Fibroblast of the conjunctiva (primary cell): ENCODE measurements at regions not wholly inside any gene's neighbourhood (a gene's known extent, or its start where the extent isn't known, plus 50 kb on each side); places are given as distances from the start of the nearest gene placed in this dataset.

ENCODE experiments used
- DNase-seq: peaks from one replicate; pipeline ENCODE4 v3.0.0-alpha.2; 2010; ENCODE audit warnings: low read depth

DNA sequence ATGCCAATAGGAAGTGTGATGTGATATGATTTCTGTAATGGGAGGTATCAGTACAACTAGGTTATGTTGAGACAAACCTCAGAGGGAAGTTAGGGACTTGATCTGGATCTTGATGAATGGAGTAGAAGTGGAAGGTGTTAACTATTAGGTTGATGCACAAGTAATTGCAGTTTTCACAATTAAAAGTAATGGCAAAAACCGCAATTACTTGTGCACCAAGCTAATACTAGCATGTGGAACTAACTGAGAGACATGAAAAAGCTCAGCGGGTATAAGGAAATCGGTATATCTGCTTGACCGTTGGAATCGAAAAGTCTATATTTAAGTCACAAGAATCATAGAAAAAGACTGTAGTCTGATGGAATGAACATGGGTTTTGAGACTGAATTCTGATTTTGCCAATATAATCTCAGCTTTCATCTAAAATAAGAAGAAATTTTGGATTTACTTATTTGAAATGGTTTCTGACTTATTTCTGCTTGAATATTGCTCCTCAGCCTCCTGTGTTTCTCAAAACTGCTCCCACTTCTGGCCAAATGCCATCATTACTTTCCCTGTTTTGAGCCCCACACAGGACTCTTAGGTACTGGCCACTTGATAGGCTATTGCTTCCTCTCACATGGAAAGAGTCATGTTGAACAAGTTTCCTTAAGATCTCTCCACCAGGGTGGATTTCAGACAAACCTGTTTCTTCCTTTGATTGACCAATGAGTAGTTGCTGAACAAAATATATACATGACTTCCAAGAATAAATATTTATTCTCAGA lies 271.5 kb upstream of the COL8A1 start:
- no peak for DNase-seq

- no peak for DNase-seq
These were observed 272.4 kb upstream of the COL8A1 start for GRCh38 chr3:99365979-99366378.

DNA sequence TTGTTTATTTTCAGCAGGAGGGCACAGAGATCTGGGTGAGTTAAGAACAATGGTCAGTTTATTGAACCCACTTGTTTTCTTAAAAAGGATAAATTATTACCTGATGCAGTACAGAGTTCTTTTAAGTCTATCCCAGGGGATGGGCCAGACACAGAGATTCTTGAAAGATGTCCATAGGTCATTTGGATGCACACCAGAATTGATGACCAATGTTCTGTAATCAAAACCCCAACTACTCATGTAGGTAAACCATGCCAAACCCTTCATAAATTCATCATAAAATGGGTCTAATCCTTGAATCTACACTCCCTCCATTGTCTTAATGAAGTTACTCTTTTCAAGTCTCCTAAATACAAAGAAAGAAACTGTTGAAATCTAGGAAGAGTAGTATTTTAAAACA lies 273.0 kb upstream of the COL8A1 start:
- no peak for DNase-seq

- no peak for DNase-seq
These were observed 281.3 kb upstream of the COL8A1 start for GRCh38 chr3:99357131-99357530.

- DNase-seq = no peak
These were observed 281.7 kb upstream of the COL8A1 start for GRCh38 chr3:99356696-99357095.

DNA sequence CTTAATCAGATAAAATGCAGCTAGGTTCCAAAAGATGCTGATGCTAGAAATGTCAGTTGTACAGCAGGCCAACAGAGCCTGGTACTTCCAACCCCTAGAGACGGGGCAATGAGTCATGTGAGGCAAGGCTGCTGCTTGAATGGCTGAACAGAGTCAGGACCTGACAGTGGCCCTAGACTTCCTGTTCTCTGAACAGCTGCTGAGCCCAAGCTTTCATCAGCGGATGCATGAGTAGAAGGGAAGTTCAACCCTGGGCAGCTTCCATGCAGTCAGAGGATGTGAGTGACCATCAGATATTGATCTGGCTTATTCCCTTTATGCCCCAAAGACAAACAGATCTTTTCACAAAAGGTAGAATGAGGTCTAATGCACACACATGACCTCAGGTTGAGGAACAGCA lies 282.9 kb upstream of the COL8A1 start:
- DNase-seq = no peak

DNA sequence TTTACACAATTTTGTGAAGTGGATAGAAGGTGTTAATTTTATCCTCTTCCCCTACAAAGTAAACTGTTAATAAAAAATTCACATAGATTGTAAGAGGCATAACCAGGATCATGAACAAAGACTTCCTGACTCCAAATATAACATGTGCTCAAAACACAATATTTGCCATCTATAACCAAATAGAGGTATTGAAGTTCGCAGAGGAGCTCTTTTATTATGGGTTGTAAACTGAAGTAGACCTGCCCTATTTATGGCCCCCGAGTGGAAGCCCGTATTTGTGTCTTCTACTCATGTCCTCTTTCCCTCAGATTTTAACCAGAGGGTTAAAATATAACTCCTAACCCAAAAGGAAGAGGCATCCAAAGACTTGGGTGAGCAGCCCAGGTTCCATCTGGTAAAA lies 285.6 kb upstream of the COL8A1 start:
- DNase-seq = no peak

GRCh38 chr3:99351122-99351521 lies 287.3 kb upstream of the COL8A1 start:
- no peak for DNase-seq

- no peak for DNase-seq
These were observed 289.9 kb upstream of the COL8A1 start for GRCh38 chr3:99348451-99348850.

DNA sequence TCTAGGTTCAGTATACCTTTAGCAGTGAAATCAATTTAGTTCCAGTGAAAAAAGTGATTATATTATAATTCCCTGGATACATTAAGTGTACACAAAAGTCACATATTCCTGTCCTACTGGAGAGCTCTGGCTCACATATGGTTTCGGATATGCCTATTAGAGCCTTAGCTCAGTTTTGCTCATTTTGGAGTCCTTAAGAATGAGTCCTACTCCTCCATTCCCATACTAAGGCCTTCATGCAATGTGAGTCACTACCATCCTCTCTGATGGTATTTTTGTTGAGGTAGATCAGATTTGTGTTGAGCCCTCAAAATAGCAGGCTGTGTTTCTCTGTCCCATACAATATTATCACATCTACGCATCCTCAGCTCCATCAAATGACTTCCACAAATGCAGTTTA lies 294.2 kb upstream of the COL8A1 start:
- DNase-seq = no peak

DNA sequence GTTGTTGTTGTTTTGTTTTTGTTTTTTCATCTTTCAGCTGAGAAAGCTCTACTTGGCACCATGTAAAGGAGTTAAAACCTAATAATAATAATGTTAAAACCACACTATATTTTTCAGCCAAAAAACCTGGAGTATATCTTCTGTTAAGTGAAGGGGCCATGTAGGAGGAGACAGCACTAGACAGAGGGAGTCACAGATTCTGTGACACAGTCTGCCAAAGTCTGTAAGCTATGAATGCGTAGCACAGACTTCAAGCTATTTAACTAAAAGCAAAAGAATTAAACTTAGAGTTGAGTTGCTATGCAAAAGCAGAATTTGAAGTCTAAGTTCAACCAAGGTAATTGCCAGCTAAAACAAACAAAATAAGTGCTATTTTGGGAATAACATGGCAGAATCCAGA lies 296.0 kb upstream of the COL8A1 start:
- DNase-seq = no peak

- DNase-seq = no peak
These were observed 299.2 kb upstream of the COL8A1 start for GRCh38 chr3:99339222-99339621.

DNA sequence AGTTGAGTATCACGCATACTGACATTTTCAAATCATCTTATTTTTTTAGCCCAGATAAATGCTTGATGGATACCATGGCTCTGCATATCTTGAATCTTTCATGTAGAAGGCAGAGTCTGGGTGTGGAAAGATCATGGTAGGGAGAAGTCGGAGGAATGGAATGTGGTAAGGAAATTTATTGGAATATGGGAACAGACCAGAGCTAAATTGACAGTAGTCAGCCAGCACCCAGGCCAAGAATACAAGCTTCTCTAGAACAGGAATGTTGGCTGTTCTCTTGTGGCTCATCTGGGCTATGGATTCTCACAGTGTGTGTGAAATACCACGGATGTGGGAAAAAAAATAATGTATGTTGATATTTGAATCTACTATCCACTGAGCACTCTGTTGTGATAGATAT lies 305.7 kb upstream of the COL8A1 start:
- no peak for DNase-seq

DNA sequence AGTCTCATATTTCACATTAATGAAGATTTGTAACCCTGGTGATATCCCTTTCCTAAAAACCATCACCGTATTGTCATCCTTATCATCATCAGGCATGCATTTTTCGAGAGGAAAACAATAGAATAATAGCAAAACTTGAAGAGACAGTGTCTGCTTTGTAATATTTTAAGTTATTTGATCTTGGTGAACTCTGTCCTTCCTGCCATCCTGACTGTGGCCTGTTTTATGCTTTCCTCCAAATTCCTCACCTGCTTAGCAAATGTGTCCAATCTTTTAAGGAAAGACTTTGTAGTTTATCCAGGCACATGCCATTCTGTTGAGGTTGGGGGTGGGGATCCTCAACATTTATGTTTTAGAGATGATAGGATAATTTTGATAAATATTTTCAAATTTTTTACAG lies 306.1 kb upstream of the COL8A1 start:
- DNase-seq = no peak

GRCh38 chr3:99330924-99331532 lies 307.4 kb upstream of the COL8A1 start:
- no peak for DNase-seq

DNA sequence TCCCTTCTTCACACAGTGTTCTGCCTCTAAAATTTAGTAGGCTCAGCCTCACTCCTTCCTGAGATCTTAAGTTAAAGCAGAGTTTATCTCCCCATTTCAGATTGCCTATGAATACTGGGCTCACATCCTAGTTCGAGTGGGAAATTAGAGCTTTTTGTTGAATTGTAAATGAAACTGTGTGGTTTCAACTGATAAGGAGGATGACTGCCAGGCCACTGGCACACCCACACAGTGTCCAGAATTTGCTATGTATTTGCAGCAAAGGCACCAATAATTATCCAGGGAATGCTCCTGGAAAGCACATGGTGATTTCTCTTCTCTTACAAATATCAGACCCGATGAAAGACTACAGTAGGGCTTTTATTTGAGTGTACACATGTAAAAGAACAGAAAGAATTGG lies 308.1 kb upstream of the COL8A1 start:
- DNase-seq = no peak

GRCh38 chr3:99325402-99325801 lies 313.0 kb upstream of the COL8A1 start:
- no peak for DNase-seq

- DNase-seq = no peak
These were observed 313.7 kb upstream of the COL8A1 start for GRCh38 chr3:99324636-99325203.

DNA sequence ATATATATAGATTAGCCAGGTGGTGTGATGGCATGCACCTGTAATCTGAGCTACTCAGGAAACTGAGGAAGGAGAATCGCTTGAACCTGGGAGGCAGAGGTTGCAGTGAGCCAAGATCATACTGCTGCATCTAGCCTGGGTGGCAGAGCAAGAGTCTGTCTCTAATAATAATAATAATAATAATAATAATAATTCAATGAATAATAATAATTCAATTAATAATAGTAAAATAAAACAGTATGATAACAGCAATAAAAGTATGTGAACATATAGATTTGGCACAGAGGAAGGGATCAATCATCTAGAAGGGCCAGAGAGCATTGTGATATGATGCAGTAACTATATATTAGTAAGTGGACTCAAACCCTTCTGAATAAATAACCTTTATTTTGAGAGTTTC lies 314.5 kb upstream of the COL8A1 start:
- DNase-seq = no peak

- no peak for DNase-seq
These were observed 315.8 kb upstream of the COL8A1 start for GRCh38 chr3:99322551-99322950.

- DNase-seq = no peak
These were observed 317.1 kb upstream of the COL8A1 start for GRCh38 chr3:99321261-99321660.

DNA sequence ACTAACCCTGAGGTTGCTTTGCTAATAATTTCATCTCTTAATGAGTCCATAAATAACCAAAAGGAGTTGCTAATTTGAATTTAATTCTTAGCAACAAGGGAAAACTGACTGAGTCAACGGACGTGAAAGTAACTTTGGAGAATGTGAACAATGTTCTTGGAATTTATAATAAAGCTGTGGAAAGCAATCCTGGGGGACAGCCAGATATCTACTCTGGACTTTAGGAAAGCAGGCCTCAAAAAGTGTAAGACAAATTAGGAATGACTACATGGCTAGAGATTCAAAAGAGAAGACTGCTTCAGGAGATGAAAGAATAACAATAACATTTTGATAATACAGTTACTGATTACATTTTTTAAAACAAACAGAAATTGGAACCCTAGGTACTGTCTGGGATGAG lies 318.4 kb upstream of the COL8A1 start:
- DNase-seq = peak; percentile 59

GRCh38 chr3:99319450-99319849 lies 318.9 kb upstream of the COL8A1 start:
- DNase-seq = no peak

- no peak for DNase-seq
These were observed 321.2 kb upstream of the COL8A1 start for GRCh38 chr3:99317201-99317600.
